ENCODE measurements at regions not wholly inside any gene's neighbourhood (a gene's known extent, or its start where the extent isn't known, plus 50 kb on each side); places are given as distances from the start of the nearest gene placed in this dataset.

DNA sequence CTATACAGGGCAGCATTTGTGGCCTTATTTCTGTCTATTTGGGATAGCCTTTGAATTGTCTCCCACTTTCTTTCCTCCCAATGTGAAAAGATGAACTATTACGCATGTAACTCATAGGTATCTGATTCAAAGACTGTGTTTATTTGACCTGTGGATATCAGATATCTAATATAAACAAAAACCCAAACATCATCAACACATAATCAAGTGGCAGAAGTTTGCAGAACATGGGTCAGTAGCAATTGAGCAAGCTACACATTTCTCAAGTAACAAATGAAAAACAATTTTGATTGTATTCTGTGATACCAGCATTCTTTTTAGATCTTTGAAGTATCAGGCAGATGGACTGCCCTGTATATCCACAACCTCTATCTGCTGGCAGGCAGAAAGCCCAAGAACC lies 490.5 kb upstream of the ADGRL2 start:
- no peak for TF ChIP-seq ZBTB20 (CRISPR knock-in tag; IDR thresholded peaks at IDR 0.05; ENCODE audit: borderline replicate concordance, low read depth)
- TF ChIP-seq ZNF776 (CRISPR knock-in tag; IDR thresholded peaks at IDR 0.05): no peak
- TF ChIP-seq, protein P1, sequence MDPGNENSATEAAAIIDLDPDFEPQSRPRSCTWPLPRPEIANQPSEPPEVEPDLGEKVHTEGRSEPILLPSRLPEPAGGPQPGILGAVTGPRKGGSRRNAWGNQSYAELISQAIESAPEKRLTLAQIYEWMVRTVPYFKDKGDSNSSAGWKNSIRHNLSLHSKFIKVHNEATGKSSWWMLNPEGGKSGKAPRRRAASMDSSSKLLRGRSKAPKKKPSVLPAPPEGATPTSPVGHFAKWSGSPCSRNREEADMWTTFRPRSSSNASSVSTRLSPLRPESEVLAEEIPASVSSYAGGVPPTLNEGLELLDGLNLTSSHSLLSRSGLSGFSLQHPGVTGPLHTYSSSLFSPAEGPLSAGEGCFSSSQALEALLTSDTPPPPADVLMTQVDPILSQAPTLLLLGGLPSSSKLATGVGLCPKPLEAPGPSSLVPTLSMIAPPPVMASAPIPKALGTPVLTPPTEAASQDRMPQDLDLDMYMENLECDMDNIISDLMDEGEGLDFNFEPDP (CRISPR knock-in tag; conservative IDR thresholded peaks at IDR 0.05): no peak
- TF ChIP-seq, protein P2, sequence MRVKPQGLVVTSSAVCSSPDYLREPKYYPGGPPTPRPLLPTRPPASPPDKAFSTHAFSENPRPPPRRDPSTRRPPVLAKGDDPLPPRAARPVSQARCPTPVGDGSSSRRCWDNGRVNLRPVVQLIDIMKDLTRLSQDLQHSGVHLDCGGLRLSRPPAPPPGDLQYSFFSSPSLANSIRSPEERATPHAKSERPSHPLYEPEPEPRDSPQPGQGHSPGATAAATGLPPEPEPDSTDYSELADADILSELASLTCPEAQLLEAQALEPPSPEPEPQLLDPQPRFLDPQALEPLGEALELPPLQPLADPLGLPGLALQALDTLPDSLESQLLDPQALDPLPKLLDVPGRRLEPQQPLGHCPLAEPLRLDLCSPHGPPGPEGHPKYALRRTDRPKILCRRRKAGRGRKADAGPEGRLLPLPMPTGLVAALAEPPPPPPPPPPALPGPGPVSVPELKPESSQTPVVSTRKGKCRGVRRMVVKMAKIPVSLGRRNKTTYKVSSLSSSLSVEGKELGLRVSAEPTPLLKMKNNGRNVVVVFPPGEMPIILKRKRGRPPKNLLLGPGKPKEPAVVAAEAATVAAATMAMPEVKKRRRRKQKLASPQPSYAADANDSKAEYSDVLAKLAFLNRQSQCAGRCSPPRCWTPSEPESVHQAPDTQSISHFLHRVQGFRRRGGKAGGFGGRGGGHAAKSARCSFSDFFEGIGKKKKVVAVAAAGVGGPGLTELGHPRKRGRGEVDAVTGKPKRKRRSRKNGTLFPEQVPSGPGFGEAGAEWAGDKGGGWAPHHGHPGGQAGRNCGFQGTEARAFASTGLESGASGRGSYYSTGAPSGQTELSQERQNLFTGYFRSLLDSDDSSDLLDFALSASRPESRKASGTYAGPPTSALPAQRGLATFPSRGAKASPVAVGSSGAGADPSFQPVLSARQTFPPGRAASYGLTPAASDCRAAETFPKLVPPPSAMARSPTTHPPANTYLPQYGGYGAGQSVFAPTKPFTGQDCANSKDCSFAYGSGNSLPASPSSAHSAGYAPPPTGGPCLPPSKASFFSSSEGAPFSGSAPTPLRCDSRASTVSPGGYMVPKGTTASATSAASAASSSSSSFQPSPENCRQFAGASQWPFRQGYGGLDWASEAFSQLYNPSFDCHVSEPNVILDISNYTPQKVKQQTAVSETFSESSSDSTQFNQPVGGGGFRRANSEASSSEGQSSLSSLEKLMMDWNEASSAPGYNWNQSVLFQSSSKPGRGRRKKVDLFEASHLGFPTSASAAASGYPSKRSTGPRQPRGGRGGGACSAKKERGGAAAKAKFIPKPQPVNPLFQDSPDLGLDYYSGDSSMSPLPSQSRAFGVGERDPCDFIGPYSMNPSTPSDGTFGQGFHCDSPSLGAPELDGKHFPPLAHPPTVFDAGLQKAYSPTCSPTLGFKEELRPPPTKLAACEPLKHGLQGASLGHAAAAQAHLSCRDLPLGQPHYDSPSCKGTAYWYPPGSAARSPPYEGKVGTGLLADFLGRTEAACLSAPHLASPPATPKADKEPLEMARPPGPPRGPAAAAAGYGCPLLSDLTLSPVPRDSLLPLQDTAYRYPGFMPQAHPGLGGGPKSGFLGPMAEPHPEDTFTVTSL (CRISPR knock-in tag; IDR thresholded peaks at IDR 0.05; ENCODE audit: borderline replicate concordance): no peak
- no peak for TF ChIP-seq ELF1 (CRISPR knock-in tag; IDR thresholded peaks at IDR 0.05)
- no peak for TF ChIP-seq GTF2F1 (IDR thresholded peaks at IDR 0.05; ENCODE audit: low read length)

Data from HepG2 (cell line).